ENCODE measurements at regions not wholly inside any gene's neighbourhood (a gene's known extent, or its start where the extent isn't known, plus 50 kb on each side); places are given as distances from the start of the nearest gene placed in this dataset.

DNA sequence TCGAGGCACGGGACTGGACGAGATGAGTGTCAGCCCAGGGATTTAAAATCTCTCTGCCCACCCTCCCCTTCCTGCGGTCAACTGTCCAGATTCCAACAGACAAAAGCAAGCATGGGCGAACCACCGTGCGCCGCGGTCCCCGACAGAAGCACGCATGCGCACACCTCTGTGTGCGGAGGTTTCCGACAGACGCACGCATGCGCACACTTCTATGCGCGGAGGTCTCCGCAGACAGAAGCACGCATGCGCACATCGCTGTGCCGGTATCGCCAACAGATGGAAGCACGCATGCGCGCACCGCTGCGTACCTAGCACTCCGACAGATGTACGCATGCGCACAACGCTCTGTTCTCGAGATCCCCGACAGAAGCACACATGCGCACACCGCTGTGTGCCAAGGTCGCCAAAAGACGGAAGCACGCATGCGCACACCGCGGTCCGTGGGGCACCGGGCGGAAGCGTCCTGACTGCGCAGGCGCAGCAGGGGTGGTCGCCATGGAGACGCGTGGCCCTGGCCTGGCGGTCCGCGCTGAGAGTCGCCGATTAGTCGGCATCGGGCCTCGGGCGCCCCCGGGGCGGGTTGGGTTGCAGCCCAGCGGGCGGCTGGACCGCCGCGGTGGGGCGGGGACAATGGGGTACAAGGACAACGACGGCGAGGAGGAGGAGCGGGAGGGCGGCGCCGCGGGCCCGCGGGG lies 57.4 kb upstream of the RPH3AL start:
- FAIRE-seq (peak; percentile 100), DNase-seq (ENCODE audit: low read depth, low spot score) (peak; percentile 100)
- Histone ChIP-seq H3K9me1 (replicated peaks; ENCODE audit: control insufficient read depth, extremely low read depth, insufficient read depth, low read length) (no peaks in the 10 kb centered on the region), H3K4me3 (replicated peaks in 1 of 3; ENCODE audit: insufficient read depth in 1 of 3, low read depth in 1 of 3, low read length in 3 of 3) (peak overlapping the region; percentile 4 to 90 (median 41)), H3K4me2 (ENCODE audit: insufficient read depth, low read length) (peak overlapping the region; percentile 42), H3K79me2 (ENCODE audit: control insufficient read depth, insufficient read depth, low read length) (no peaks in the 10 kb centered on the region), H3K9me3 (replicated peaks; ENCODE audit: control insufficient read depth, insufficient read depth, low read length) (no peaks in the 10 kb centered on the region), H3K9ac (replicated peaks; ENCODE audit: extremely low read depth, insufficient read depth, low read length) (peak overlapping the region; percentile 54), H3K27ac (ENCODE audit: insufficient read depth, low read depth, low read length) (peak overlapping the region; percentile 4), H3K27me3 (ENCODE audit: control insufficient read depth in 2 of 2, insufficient read depth in 2 of 2, low read length in 2 of 2) (no peaks in the 10 kb centered on the region), H2AFZ (ENCODE audit: low read depth, low read length) (peak overlapping the region; percentile 63), H3K36me3 (ENCODE audit: control insufficient read depth in 2 of 2, extremely low read depth in 1 of 2, insufficient read depth in 2 of 2, low read length in 2 of 2) (no peaks in the 10 kb centered on the region), H4K20me1 (replicated peaks; ENCODE audit: control insufficient read depth, extremely low read depth, insufficient read depth, low read length) (no peaks in the 10 kb centered on the region), H3K4me1 (ENCODE audit: control insufficient read depth, extremely low read depth, insufficient read depth, low read length) (peaks cover 5% of the 10 kb centered on the region)
- POLR2A ChIA-PET, result no interaction called here
- dilution Hi-C loops (cut with MboI; ENCODE audit: extremely low pct_ligation_motif_present, low sequenced_read_pairs), result no loop called here
- TF ChIP-seq MYC (IDR thresholded peaks at IDR 0.05; ENCODE audit: low read depth, low read length), result no peak
- TF ChIP-seq MAX (IDR thresholded peaks at IDR 0.05; ENCODE audit: insufficient read depth, insufficient read length), result peak; percentile 66
- TF ChIP-seq, protein P1, sequence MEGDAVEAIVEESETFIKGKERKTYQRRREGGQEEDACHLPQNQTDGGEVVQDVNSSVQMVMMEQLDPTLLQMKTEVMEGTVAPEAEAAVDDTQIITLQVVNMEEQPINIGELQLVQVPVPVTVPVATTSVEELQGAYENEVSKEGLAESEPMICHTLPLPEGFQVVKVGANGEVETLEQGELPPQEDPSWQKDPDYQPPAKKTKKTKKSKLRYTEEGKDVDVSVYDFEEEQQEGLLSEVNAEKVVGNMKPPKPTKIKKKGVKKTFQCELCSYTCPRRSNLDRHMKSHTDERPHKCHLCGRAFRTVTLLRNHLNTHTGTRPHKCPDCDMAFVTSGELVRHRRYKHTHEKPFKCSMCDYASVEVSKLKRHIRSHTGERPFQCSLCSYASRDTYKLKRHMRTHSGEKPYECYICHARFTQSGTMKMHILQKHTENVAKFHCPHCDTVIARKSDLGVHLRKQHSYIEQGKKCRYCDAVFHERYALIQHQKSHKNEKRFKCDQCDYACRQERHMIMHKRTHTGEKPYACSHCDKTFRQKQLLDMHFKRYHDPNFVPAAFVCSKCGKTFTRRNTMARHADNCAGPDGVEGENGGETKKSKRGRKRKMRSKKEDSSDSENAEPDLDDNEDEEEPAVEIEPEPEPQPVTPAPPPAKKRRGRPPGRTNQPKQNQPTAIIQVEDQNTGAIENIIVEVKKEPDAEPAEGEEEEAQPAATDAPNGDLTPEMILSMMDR (IDR thresholded peaks at IDR 0.05; ENCODE audit: extremely low read depth in 1 of 2, insufficient read depth in 1 of 2, low read depth in 1 of 2, low read length in 2 of 2), result no peak
- no peak for TF ChIP-seq FOS (IDR thresholded peaks at IDR 0.05; ENCODE audit: borderline replicate concordance, insufficient read depth, low read length)
- TF ChIP-seq EZH2 (IDR thresholded peaks at IDR 0.05; ENCODE audit: borderline replicate concordance, low read depth, low read length, severe bottlenecking), result no peak
- TF ChIP-seq GATA2 (IDR thresholded peaks at IDR 0.05; ENCODE audit: insufficient read depth, insufficient read length, low read depth, low read length), result no peak
- TF ChIP-seq JUN (IDR thresholded peaks at IDR 0.05; ENCODE audit: borderline replicate concordance, insufficient read depth, insufficient read length, low read depth), result no peak
- peak; percentile 51 for TF ChIP-seq POLR2AphosphoS5 (IDR thresholded peaks at IDR 0.05; ENCODE audit: insufficient read depth, low read depth, low read length)
- peak; percentile 75 for TF ChIP-seq POLR2A (IDR thresholded peaks at IDR 0.05; ENCODE audit: low read depth, low read length)
- CTCF ChIA-PET, result interaction anchor here (0.9 to 3.2 kb wide), 2 partner anchors 288 to 571 kb away, joined by 3 to 762 read pairs; no protein-coding TSS in a partner anchor
- intact Hi-C loops (cut with micrococcal nuclease), result loop anchor here (2.0 to 5.0 kb wide), 4 partner anchors 151 to 587 kb away; partner anchors contain the start of gene TIMM22
- no TSS peak for BruUV-seq (replicated peaks)

Data from endothelial cell of umbilical vein (primary cell).